ENCODE measurements at regions not wholly inside any gene's neighbourhood (a gene's known extent, or its start where the extent isn't known, plus 50 kb on each side); places are given as distances from the start of the nearest gene placed in this dataset.

DNA sequence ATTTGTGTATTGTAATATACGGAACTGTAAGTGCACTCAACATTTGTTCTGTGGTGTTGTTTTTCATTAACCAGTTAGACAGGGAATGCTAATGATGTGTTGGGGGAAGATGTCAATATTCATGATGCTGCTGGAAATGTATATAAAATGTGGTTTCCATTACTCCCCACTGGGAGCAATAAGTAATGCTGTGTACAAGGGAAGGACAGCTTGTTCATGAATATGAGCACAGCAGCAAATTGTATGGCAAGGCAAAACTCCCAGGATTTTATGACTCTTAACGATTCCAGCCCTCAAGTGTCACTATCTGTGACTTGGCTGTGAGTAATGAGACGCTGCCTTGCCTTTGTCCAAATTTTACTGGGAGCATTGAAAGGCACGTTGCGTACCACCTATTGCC is 312.4 kb upstream of the DDX18 start:
- TF ChIP-seq SP1 (IDR thresholded peaks at IDR 0.05) (no peak), ZNF384 (IDR thresholded peaks at IDR 0.05) (no peak), FOXK2 (IDR thresholded peaks at IDR 0.05) (no peak)
- ChIA-PET CTCF (no interaction called here), POLR2A (no interaction called here)
- no peak for DNase-seq (ENCODE audit: extremely low spot score)

DNA sequence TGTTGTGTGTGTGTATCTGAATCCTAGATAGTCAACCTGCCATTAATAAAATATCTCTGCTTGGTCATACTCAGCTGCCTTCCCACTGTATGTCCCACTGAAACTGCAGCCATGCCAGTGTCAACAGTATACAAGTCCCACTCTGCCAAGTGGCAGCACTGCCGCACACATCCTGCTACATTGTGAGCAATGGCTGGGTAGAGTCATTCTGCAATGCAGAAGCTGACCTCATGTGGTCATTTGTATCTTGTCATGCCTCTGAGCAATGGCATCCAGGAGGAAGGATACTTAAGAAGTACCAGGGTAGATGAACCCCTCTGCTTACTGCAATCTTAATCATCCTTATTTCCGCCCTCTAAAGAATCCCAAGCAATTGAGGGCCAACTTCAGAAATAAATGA is 302.2 kb upstream of the DDX18 start:
- POLR2A ChIA-PET: no interaction called here
- DNase-seq (ENCODE audit: extremely low spot score): no peak
- TF ChIP-seq FOXM1 (IDR thresholded peaks at IDR 0.05; ENCODE audit: borderline replicate concordance): no peak
- TF ChIP-seq L3MBTL2 (conservative IDR thresholded peaks at IDR 0.05): no peak
- TF ChIP-seq LEF1 (IDR thresholded peaks at IDR 0.05; ENCODE audit: borderline replicate concordance): no peak
- no peak for TF ChIP-seq HDGF (IDR thresholded peaks at IDR 0.05; ENCODE audit: borderline replicate concordance)
- TF ChIP-seq FOXA1 (IDR thresholded peaks at IDR 0.05): no peak
- no peak for TF ChIP-seq TARDBP (IDR thresholded peaks at IDR 0.05)
- TF ChIP-seq ARNT (IDR thresholded peaks at IDR 0.05): no peak
- no peak for TF ChIP-seq SP1 (IDR thresholded peaks at IDR 0.05)
- TF ChIP-seq, protein P1, sequence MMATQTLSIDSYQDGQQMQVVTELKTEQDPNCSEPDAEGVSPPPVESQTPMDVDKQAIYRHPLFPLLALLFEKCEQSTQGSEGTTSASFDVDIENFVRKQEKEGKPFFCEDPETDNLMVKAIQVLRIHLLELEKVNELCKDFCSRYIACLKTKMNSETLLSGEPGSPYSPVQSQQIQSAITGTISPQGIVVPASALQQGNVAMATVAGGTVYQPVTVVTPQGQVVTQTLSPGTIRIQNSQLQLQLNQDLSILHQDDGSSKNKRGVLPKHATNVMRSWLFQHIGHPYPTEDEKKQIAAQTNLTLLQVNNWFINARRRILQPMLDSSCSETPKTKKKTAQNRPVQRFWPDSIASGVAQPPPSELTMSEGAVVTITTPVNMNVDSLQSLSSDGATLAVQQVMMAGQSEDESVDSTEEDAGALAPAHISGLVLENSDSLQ (IDR thresholded peaks at IDR 0.05): no peak
- CTCF ChIA-PET: no interaction called here

DNA sequence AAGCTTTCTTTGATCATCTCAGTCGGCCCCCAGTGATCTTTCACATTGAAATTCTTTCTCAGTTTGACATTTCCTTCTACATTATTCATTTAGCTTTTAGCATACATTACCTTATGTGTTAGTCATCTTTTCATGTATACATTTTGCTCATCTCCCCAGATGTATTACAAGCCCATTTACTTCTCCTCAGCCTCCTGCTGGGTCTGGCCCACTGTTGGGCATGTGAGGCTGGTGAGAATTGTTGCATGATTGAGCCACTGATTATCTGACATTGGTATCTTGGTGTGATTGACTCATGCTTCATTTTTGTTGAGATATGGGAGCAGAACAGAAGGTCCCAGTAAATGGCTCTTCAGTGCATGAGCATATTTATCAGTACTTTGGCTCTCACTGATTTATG is 300.1 kb upstream of the DDX18 start:
- DNase-seq (ENCODE audit: extremely low spot score): no peak
- TF ChIP-seq ARNT (IDR thresholded peaks at IDR 0.05) (no peak), FOXK2 (IDR thresholded peaks at IDR 0.05) (no peak), HDGF (IDR thresholded peaks at IDR 0.05; ENCODE audit: borderline replicate concordance) (no peak), CTBP1 (IDR thresholded peaks at IDR 0.05; ENCODE audit: borderline replicate concordance) (no peak), ELF4 (IDR thresholded peaks at IDR 0.05) (no peak), ZNF384 (IDR thresholded peaks at IDR 0.05) (no peak), BHLHE40 (IDR thresholded peaks at IDR 0.05; ENCODE audit: borderline replicate concordance) (no peak)
- CTCF ChIA-PET: no interaction called here
- POLR2A ChIA-PET: no interaction called here

DNA sequence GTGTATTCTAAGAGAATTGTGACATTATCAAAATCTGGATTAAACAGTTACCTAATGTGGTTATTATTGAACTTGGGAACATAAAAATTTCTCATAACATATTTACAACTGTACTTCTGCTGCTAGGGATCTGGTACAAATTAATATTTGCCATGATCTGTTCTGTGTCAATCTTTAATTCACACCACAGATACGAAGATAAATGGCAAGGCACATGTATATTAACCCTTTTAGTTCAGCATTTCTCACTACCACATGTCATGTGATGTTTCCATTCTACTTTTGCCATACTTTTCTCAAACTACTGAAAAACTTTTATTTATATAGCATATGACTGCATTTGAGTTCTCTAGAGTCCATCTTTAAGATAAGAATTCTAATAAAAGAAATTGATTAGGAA is 295.3 kb upstream of the DDX18 start:
- no peak for TF ChIP-seq NFRKB (IDR thresholded peaks at IDR 0.05)
- TF ChIP-seq FOXA1 (IDR thresholded peaks at IDR 0.05): no peak
- TF ChIP-seq SUZ12 (IDR thresholded peaks at IDR 0.05): no peak
- no peak for TF ChIP-seq ELF4 (IDR thresholded peaks at IDR 0.05)
- TF ChIP-seq LEF1 (IDR thresholded peaks at IDR 0.05; ENCODE audit: borderline replicate concordance): no peak
- TF ChIP-seq ZNF384 (IDR thresholded peaks at IDR 0.05): no peak
- no peak for TF ChIP-seq FOXM1 (IDR thresholded peaks at IDR 0.05; ENCODE audit: borderline replicate concordance)
- TF ChIP-seq L3MBTL2 (conservative IDR thresholded peaks at IDR 0.05): no peak
- no peak for TF ChIP-seq SP1 (IDR thresholded peaks at IDR 0.05)
- TF ChIP-seq ARNT (IDR thresholded peaks at IDR 0.05): no peak
- TF ChIP-seq FOXK2 (IDR thresholded peaks at IDR 0.05): no peak
- TF ChIP-seq TARDBP (IDR thresholded peaks at IDR 0.05): no peak
- no peak for TF ChIP-seq HDGF (IDR thresholded peaks at IDR 0.05; ENCODE audit: borderline replicate concordance)
- TF ChIP-seq, protein P1 (IDR thresholded peaks at IDR 0.05): no peak
- no peak for TF ChIP-seq BHLHE40 (IDR thresholded peaks at IDR 0.05; ENCODE audit: borderline replicate concordance)
- no peak for TF ChIP-seq CTBP1 (IDR thresholded peaks at IDR 0.05; ENCODE audit: borderline replicate concordance)
- POLR2A ChIA-PET: no interaction called here
- no peak for DNase-seq (ENCODE audit: extremely low spot score)
- CTCF ChIA-PET: no interaction called here

DNA sequence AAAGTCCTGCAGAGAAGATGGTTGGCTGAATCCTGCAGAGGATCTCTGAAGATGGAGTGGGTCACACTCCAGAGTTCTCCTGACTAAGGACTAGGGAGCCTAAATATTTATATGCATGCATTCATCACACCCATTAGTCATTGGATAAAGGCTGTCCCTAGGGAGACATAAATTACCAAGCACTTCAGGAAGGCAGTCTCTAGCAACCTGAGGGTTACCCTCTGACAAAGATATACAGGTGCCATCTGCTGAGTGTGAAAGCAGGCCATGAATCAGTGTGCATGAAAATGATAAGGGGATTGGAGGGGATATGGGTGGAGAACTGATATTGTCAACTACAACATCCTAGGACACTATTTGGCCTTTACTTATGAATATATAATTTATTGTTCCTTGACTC is 294.8 kb upstream of the DDX18 start:
- CTCF ChIA-PET: no interaction called here
- DNase-seq (ENCODE audit: extremely low spot score): no peak
- POLR2A ChIA-PET: no interaction called here
- no peak for TF ChIP-seq ARNT (IDR thresholded peaks at IDR 0.05)
- TF ChIP-seq SP1 (IDR thresholded peaks at IDR 0.05): no peak
- no peak for TF ChIP-seq BHLHE40 (IDR thresholded peaks at IDR 0.05; ENCODE audit: borderline replicate concordance)
- TF ChIP-seq LEF1 (IDR thresholded peaks at IDR 0.05; ENCODE audit: borderline replicate concordance): no peak
- TF ChIP-seq HDGF (IDR thresholded peaks at IDR 0.05; ENCODE audit: borderline replicate concordance): no peak
- no peak for TF ChIP-seq FOXM1 (IDR thresholded peaks at IDR 0.05; ENCODE audit: borderline replicate concordance)
- no peak for TF ChIP-seq SUZ12 (IDR thresholded peaks at IDR 0.05)
- no peak for TF ChIP-seq L3MBTL2 (conservative IDR thresholded peaks at IDR 0.05)
- no peak for TF ChIP-seq CTBP1 (IDR thresholded peaks at IDR 0.05; ENCODE audit: borderline replicate concordance)
- TF ChIP-seq, protein P1 (IDR thresholded peaks at IDR 0.05): no peak
- TF ChIP-seq ELF4 (IDR thresholded peaks at IDR 0.05): no peak
- TF ChIP-seq TARDBP (IDR thresholded peaks at IDR 0.05): no peak
- no peak for TF ChIP-seq ZNF384 (IDR thresholded peaks at IDR 0.05)
- no peak for TF ChIP-seq NFRKB (IDR thresholded peaks at IDR 0.05)
- TF ChIP-seq FOXA1 (IDR thresholded peaks at IDR 0.05): no peak
- TF ChIP-seq FOXK2 (IDR thresholded peaks at IDR 0.05): no peak

DNA sequence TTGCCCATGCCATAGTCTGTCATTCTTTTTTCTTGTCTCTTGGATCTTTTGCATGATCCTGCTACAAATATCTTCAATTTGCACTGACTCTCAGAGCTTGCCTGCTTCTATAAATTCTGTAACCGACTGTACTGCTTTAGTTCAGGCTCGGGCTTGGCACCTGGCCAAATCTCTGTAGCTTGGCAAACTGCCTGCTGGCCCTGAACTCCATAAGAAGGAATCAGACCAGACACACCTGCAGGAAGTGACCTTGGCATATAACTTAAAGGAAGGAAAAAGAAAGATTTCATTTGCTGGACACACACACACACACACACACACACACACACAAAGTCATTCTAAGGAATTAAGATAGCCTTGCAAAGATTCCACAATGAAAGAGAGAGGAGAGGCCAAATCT is 291.2 kb upstream of the DDX18 start:
- POLR2A ChIA-PET: no interaction called here
- DNase-seq (ENCODE audit: extremely low spot score): no peak
- CTCF ChIA-PET: interaction anchor here (0.6 kb wide), 1 partner anchor 142 kb away, joined by 4 read pairs; no protein-coding TSS in a partner anchor
- TF ChIP-seq SP1 (IDR thresholded peaks at IDR 0.05) (no peak), HDGF (IDR thresholded peaks at IDR 0.05; ENCODE audit: borderline replicate concordance) (no peak), NFRKB (IDR thresholded peaks at IDR 0.05) (no peak), ELF4 (IDR thresholded peaks at IDR 0.05) (no peak), ARNT (IDR thresholded peaks at IDR 0.05) (no peak), ZNF384 (IDR thresholded peaks at IDR 0.05) (no peak), BHLHE40 (IDR thresholded peaks at IDR 0.05; ENCODE audit: borderline replicate concordance) (no peak), SUZ12 (IDR thresholded peaks at IDR 0.05) (no peak), TARDBP (IDR thresholded peaks at IDR 0.05) (no peak), FOXA1 (IDR thresholded peaks at IDR 0.05) (no peak), FOXK2 (IDR thresholded peaks at IDR 0.05) (no peak), L3MBTL2 (conservative IDR thresholded peaks at IDR 0.05) (no peak), FOXM1 (IDR thresholded peaks at IDR 0.05; ENCODE audit: borderline replicate concordance) (no peak), LEF1 (IDR thresholded peaks at IDR 0.05; ENCODE audit: borderline replicate concordance) (no peak), CTBP1 (IDR thresholded peaks at IDR 0.05; ENCODE audit: borderline replicate concordance) (no peak)
- TF ChIP-seq, protein P1 (IDR thresholded peaks at IDR 0.05): no peak

Measured in HEK293T (cell line).